A673 (cell line): ENCODE measurements at regions not wholly inside any gene's neighbourhood (a gene's known extent, or its start where the extent isn't known, plus 50 kb on each side); places are given as distances from the start of the nearest gene placed in this dataset.

Experiments
- BruUV-seq: library from RNA; stranded (reverse); fragments of 400-500 nt; replicated peaks from 2 replicates; lab custom pipeline; 2021; lab: Mats Ljungman, UMichigan
- CTCF ChIA-PET: fragments of 300-600 bp; sonication (Branson Sonifier 250); formaldehyde crosslinking; loops from one replicate; lab custom pipeline; 2022; ENCODE audit warnings: antibody characterized with exemption; lab: Charles Lee
- POLR2A ChIA-PET: fragments of 300-600 bp; sonication (Branson Sonifier 250); formaldehyde crosslinking; loops from one replicate; lab custom pipeline; 2022; ENCODE audit warnings: antibody characterized with exemption; ENCODE audit not compliant: low non-redundant PET; lab: Charles Lee
- DNase-seq: peaks from one replicate; pipeline ENCODE4 v3.0.0-alpha.2; 2015; ENCODE audit warnings: low spot score
- H3K27ac ChIP-seq: fragments of 200-600 bp; sonication (generic); 2 replicates; pipeline ENCODE4 v1.5.1; 2016; ENCODE audit warnings: mixed run types, low read depth, mild to moderate bottlenecking, mixed read lengths, antibody characterized with exemption, low read length; ENCODE audit not compliant: poor library complexity, severe bottlenecking
- H3K27me3 ChIP-seq: fragments of 200-600 bp; sonication (generic); replicated peaks from 2 replicates; pipeline ENCODE4 v1.6.1; 2017; ENCODE audit warnings: mixed run types, low read depth, mild to moderate bottlenecking, mixed read lengths, antibody characterized with exemption, low read length; ENCODE audit not compliant: insufficient read depth, poor library complexity
- H3K36me3 ChIP-seq: fragments of 200-600 bp; sonication (generic); 2 replicates; pipeline ENCODE4 v1.6.1; 2016; ENCODE audit warnings: mixed run types, mild to moderate bottlenecking, mixed read lengths, antibody characterized with exemption, low read length; ENCODE audit not compliant: insufficient read depth, poor library complexity, severe bottlenecking
- H3K4me1 ChIP-seq: fragments of 200-600 bp; sonication (generic); 2 replicates; pipeline ENCODE4 v1.6.1; 2017; ENCODE audit warnings: mixed run types, mild to moderate bottlenecking, mixed read lengths, antibody characterized with exemption, low read length; ENCODE audit not compliant: insufficient read depth, poor library complexity, severe bottlenecking
- H3K4me3 ChIP-seq: fragments of 200-600 bp; sonication (generic); 2 replicates; pipeline ENCODE4 v1.5.1; 2016; ENCODE audit warnings: low read depth, mixed run types, mild to moderate bottlenecking, mixed read lengths, low read length; ENCODE audit not compliant: poor library complexity, severe bottlenecking
- H3K9me3 ChIP-seq: fragments of 200-600 bp; sonication (generic); 2 replicates; pipeline ENCODE4 v1.6.1; 2016; ENCODE audit warnings: mixed run types, low read depth, mild to moderate bottlenecking, mixed read lengths, antibody characterized with exemption, low read length; ENCODE audit not compliant: poor library complexity, severe bottlenecking
- EZH2 ChIP-seq: fragments of 200-600 bp; sonication (generic); IDR thresholded peaks from 2 replicates; pipeline ENCODE4 v1.6.1; 2017; ENCODE audit warnings: borderline replicate concordance, low read depth, mild to moderate bottlenecking, mixed read lengths, antibody characterized with exemption, low read length; ENCODE audit not compliant: poor library complexity, severe bottlenecking
- intact Hi-C: fragments of 100-400 bp; cut with micrococcal nuclease; formaldehyde crosslinking; loops from one replicate; pipeline ENCODE4 v1.10.0; 2022; ENCODE audit not compliant: unreplicated experiment
- TF ChIP-seq, protein P1 (sequence below): fragments of 300-800, 200-600 bp; sonication (generic); conservative IDR thresholded peaks from 2 replicates; pipeline ENCODE4 v1.5.1; 2017; ENCODE audit warnings: low read depth, mild to moderate bottlenecking, antibody characterized with exemption, low read length, moderate library complexity, mixed read lengths

DNA sequence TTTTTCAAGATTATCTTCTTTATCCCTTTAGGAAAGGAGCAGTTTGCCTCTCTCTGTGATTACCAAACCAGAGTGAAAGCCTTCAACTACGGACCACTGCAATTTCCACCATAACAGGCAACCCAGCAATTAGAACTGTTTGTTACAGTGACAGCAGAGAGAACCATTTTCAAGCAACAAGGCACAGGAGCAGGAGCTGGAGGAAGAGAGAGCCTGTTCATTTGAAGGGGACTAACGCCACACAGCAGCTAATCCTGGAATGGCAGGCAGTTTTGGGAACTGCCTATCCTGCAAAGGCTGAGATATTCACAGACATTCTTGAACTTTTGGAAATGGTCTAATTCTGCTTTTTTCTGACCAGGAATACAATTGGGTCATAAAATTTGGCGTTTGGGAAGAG, 1541.9 kb upstream of the PIK3C3 start:
- Histone ChIP-seq H3K4me3 (no peak overlapping the region), H3K9me3 (no peaks in the 10 kb centered on the region), H3K27ac (no peak overlapping the region), H3K36me3 (no peaks in the 10 kb centered on the region), H3K4me1 (no peaks in the 10 kb centered on the region), H3K27me3 (peaks cover 4% of the 10 kb centered on the region)
- intact Hi-C loops, result no loop called here
- peak; percentile 23 for DNase-seq
- POLR2A ChIA-PET, result no interaction called here
- BruUV-seq, result no TSS peak
- CTCF ChIA-PET, result no interaction called here
- no peak for TF ChIP-seq EZH2
- TF ChIP-seq, protein P1, sequence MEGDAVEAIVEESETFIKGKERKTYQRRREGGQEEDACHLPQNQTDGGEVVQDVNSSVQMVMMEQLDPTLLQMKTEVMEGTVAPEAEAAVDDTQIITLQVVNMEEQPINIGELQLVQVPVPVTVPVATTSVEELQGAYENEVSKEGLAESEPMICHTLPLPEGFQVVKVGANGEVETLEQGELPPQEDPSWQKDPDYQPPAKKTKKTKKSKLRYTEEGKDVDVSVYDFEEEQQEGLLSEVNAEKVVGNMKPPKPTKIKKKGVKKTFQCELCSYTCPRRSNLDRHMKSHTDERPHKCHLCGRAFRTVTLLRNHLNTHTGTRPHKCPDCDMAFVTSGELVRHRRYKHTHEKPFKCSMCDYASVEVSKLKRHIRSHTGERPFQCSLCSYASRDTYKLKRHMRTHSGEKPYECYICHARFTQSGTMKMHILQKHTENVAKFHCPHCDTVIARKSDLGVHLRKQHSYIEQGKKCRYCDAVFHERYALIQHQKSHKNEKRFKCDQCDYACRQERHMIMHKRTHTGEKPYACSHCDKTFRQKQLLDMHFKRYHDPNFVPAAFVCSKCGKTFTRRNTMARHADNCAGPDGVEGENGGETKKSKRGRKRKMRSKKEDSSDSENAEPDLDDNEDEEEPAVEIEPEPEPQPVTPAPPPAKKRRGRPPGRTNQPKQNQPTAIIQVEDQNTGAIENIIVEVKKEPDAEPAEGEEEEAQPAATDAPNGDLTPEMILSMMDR, result peak; percentile 52

DNA sequence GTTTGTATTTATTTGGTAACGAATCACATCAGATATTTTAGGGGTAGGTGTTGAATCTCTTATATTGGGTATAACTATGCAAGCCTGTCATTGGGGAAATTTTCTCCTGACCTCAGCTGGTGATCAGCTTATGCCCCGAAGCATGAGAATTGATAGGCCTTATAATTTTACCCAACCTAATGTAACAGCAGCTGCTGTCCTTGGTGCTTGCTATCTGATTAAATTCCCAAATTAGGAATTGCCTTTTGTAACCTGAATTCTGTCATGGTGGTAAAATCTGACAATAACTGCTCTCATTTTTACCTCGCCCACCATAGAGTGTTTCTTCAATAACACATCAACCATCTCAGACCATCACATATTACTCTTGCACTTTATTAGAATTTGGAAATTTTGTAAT, 1542.6 kb upstream of the PIK3C3 start:
- Histone ChIP-seq H3K27ac (no peak overlapping the region), H3K9me3 (no peaks in the 10 kb centered on the region), H3K27me3 (peaks cover 9% of the 10 kb centered on the region), H3K4me3 (no peak overlapping the region), H3K36me3 (no peaks in the 10 kb centered on the region), H3K4me1 (no peaks in the 10 kb centered on the region)
- BruUV-seq, result no TSS peak
- TF ChIP-seq EZH2, result no peak
- TF ChIP-seq, protein P1, result no peak
- ChIA-PET CTCF (no interaction called here), POLR2A (no interaction called here)
- no peak for DNase-seq
- intact Hi-C loops, result no loop called here

DNA sequence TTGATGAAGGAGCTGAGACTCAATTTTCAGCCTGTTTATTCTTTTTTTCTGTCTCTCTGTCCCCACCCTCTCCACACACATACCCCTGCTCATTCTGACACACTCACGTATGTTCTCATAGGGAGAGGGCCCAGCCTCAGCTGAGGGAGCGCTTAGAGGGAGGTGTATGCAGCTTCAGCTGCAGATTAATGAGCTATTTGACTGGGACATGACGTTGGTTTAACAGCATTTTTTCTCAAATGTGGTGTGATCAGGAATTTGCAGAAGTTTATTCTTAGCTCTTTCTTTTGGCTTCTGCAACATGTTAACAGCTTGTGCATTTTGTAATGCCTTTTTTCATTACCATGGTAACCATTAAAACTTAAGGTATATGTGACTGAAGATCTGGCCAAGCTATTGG, 1547.1 kb upstream of the PIK3C3 start:
- no peaks in the 10 kb centered on the region for H3K4me1 ChIP-seq
- BruUV-seq, result no TSS peak
- peaks cover 9% of the 10 kb centered on the region for H3K27me3 ChIP-seq
- ChIA-PET CTCF (no interaction called here), POLR2A (no interaction called here)
- no peaks in the 10 kb centered on the region for H3K9me3 ChIP-seq
- no peak for TF ChIP-seq EZH2
- TF ChIP-seq, protein P1, result no peak
- H3K27ac ChIP-seq, result no peak overlapping the region
- no peak for DNase-seq
- H3K36me3 ChIP-seq, result no peaks in the 10 kb centered on the region
- intact Hi-C loops, result no loop called here
- no peak overlapping the region for H3K4me3 ChIP-seq
